IMR-90 (cell line): ENCODE measurements at regions not wholly inside any gene's neighbourhood (a gene's known extent, or its start where the extent isn't known, plus 50 kb on each side); places are given as distances from the start of the nearest gene placed in this dataset.

Experiments
- ATAC-seq: fragments of 200-7000 bp; cut with Tn5 transposase; 2 replicates; pipeline ENCODE4 v1.9.1; 2020; ENCODE audit warnings: low read depth, mild to moderate bottlenecking, moderate library complexity
- BruUV-seq: library from RNA; stranded (reverse); fragments of 400-500 nt; replicated peaks from 2 replicates; lab custom pipeline; 2021; lab: Mats Ljungman, UMichigan
- CTCF ChIA-PET: fragments of 300-600 bp; formaldehyde crosslinking; extraction: SDS; loops from one replicate; lab custom pipeline; 2021; ENCODE audit warnings: antibody characterized with exemption; lab: Yijun Ruan, JAX
- POLR2A ChIA-PET: fragments of 300-600 bp; sonication (Branson Sonifier 250); formaldehyde crosslinking; loops from one replicate; lab custom pipeline; 2022; ENCODE audit warnings: antibody characterized with exemption; ENCODE audit not compliant: unreplicated experiment; lab: Charles Lee
- DNase-seq: peaks from one replicate; pipeline ENCODE4 v3.0.0; 2013
- H2AFZ ChIP-seq: replicated peaks from 2 replicates; pipeline ENCODE3; 2013; ENCODE audit warnings: low read length, mild to moderate bottlenecking; ENCODE audit not compliant: poor library complexity
- H2AK5ac ChIP-seq: 2 replicates; pipeline ENCODE4 v1.6.1; 2013; ENCODE audit warnings: low read depth, low read length, inconsistent platforms
- H2AK9ac ChIP-seq: replicated peaks from 2 replicates; pipeline ENCODE3; 2013; ENCODE audit warnings: mild to moderate bottlenecking, low read depth, low read length, moderate library complexity; ENCODE audit not compliant: poor library complexity
- H2BK120ac ChIP-seq: 2 replicates; pipeline ENCODE4 v1.6.1; 2013; ENCODE audit warnings: low read depth, low read length, inconsistent platforms
- H2BK15ac ChIP-seq: 3 replicates; pipeline ENCODE4 v1.6.1; 2013; ENCODE audit warnings: low read depth, low read length, inconsistent platforms
- H2BK20ac ChIP-seq: 2 replicates; pipeline ENCODE4 v1.6.1; 2013; ENCODE audit warnings: low read depth, mild to moderate bottlenecking, inconsistent platforms, low read length, moderate library complexity
- H2BK5ac ChIP-seq: 2 replicates; pipeline ENCODE4 v1.6.1; 2013; ENCODE audit warnings: mild to moderate bottlenecking, low read depth, low read length, inconsistent platforms; ENCODE audit not compliant: poor library complexity, severe bottlenecking
- H3K14ac ChIP-seq: replicated peaks from 2 replicates; pipeline ENCODE4 v1.6.1; 2013; ENCODE audit warnings: low read depth, low read length, inconsistent platforms
- H3K18ac ChIP-seq: 2 replicates; pipeline ENCODE4 v1.6.1; 2013; ENCODE audit warnings: low read depth, low read length, control low read depth
- H3K23ac ChIP-seq: 2 replicates; pipeline ENCODE4 v1.6.1; 2013; ENCODE audit warnings: low read depth, low read length, inconsistent platforms
- H3K27ac ChIP-seq: 2 replicates; pipeline ENCODE4 v1.5.1; 2013; ENCODE audit warnings: mild to moderate bottlenecking, control low read depth, low read length; ENCODE audit not compliant: insufficient read depth
- H3K27me3 ChIP-seq: 2 replicates; pipeline ENCODE4 v1.6.1; 2013; ENCODE audit warnings: low read length; ENCODE audit not compliant: control insufficient read depth, insufficient read depth
- H3K36me3 ChIP-seq: 2 replicates; pipeline ENCODE4 v1.6.1; 2013; ENCODE audit warnings: low read length, mixed read lengths; ENCODE audit not compliant: control insufficient read depth, insufficient read depth
- H3K4ac ChIP-seq: 2 replicates; pipeline ENCODE4 v1.6.1; 2013; ENCODE audit warnings: low read depth, low read length, inconsistent platforms
- H3K4me1 ChIP-seq: 2 replicates; pipeline ENCODE4 v1.6.1; 2013; ENCODE audit warnings: low read length, mixed read lengths; ENCODE audit not compliant: control insufficient read depth, insufficient read depth
- H3K4me2 ChIP-seq: 2 replicates; pipeline ENCODE4 v1.6.1; 2013; ENCODE audit warnings: low read depth, mild to moderate bottlenecking, control low read depth, low read length, moderate library complexity
- H3K4me3 ChIP-seq: 2 replicates; pipeline ENCODE4 v1.5.1; 2013; ENCODE audit warnings: low read depth, mild to moderate bottlenecking, control low read depth, low read length, moderate library complexity; ENCODE audit not compliant: insufficient read depth
- H3K56ac ChIP-seq: 2 replicates; pipeline ENCODE4 v1.6.1; 2013; ENCODE audit warnings: low read length, inconsistent platforms; ENCODE audit not compliant: insufficient read depth; ENCODE audit errors: extremely low read depth
- H3K79me1 ChIP-seq, 2 experiments: 2 replicates each; pipeline ENCODE4 v1.6.1; 2013; ENCODE audit warnings: low read length in 2 of 2, inconsistent platforms in 1 of 2, low read depth in 1 of 2
- H3K9ac ChIP-seq: 2 replicates; pipeline ENCODE4 v1.6.1; 2013; ENCODE audit warnings: low read depth, low read length, control low read depth
- H3K9me1 ChIP-seq: 2 replicates; pipeline ENCODE4 v1.6.1; 2013; ENCODE audit warnings: low read length, inconsistent platforms; ENCODE audit not compliant: insufficient read depth
- H3K9me3 ChIP-seq: 2 replicates; pipeline ENCODE4 v1.6.1; 2013; ENCODE audit warnings: low read length; ENCODE audit not compliant: control insufficient read depth, insufficient read depth
- H4K20me1 ChIP-seq: 2 replicates; pipeline ENCODE4 v1.6.1; 2013; ENCODE audit warnings: low read length, inconsistent platforms; ENCODE audit not compliant: insufficient read depth
- H4K5ac ChIP-seq: 2 replicates; pipeline ENCODE4 v1.6.1; 2013; ENCODE audit warnings: mild to moderate bottlenecking, low read depth, low read length, control low read depth
- H4K8ac ChIP-seq, 2 experiments: 2 replicates each; pipeline ENCODE4 v1.6.1; 2013; ENCODE audit warnings: low read depth in 2 of 2, low read length in 2 of 2, control low read depth in 1 of 2, inconsistent platforms in 1 of 2
- H4K91ac ChIP-seq: 2 replicates; pipeline ENCODE4 v1.6.1; 2013; ENCODE audit warnings: low read depth, low read length, inconsistent platforms; ENCODE audit not compliant: insufficient read depth
- CHD1 ChIP-seq: IDR thresholded peaks from 2 replicates; pipeline ENCODE4 v1.6.1; 2012; ENCODE audit warnings: low read depth, low read length, improper control_type of control experiment
- FOS ChIP-seq: fragments of 150-350 bp; IDR thresholded peaks from 2 replicates; pipeline ENCODE4 v1.6.1; 2016; ENCODE audit warnings: low read depth, low read length
- WGBS, 2 experiments: methylation state at CpG; one replicate each; pipeline versions ENCODE4 v1.1.5 to v1.1.7; 2013; ENCODE audit warnings: missing lambda C conversion rate in 2 of 2; ENCODE audit not compliant: insufficient read length in 1 of 2; ENCODE audit errors: extremely low coverage in 2 of 2; 5-methylcytosine and 5-hydroxymethylcytosine counted together
- dilution Hi-C: fragments of 300-500 bp; cut with HindIII; formaldehyde crosslinking; loops from one replicate; pipeline ENCODE4 v1.14.3; 2018; ENCODE audit warnings: low sequenced_read_pairs; ENCODE audit not compliant: unreplicated experiment
- in situ Hi-C: fragments of 300-500 bp; cut with MboI; formaldehyde crosslinking; loops from 3 replicates; pipeline ENCODE4 v1.14.3; 2019; ENCODE audit warnings: low sequenced_read_pairs, inconsistent platforms, mixed read lengths
- intact Hi-C: fragments of 100-400 bp; cut with micrococcal nuclease; formaldehyde crosslinking; loops from 2 replicates; pipeline ENCODE4 v1.10.0; 2022

DNA sequence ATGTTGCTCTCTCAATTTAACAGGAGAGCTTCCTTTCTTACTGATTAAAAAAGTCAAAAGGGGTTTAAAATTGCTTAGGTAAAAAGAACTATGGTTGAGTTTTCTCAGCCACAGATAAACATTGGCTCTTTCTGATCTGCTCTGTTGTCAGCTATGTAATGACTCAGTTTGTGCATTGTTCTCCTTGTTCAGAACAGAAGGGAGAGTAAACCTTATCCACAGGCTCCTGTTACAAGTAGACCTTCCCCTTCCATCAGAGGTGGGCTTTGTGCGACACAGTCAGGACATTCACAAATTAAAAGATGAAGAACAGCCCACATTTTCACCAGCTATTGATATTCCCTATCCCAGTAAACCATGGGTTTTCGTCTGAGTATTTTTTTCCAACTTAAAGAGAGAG, 236.3 kb upstream of the SEMA6A start:
- Histone ChIP-seq H2BK20ac (no peak overlapping the region), H3K27me3 (no peaks in the 10 kb centered on the region), H3K27ac (no peak overlapping the region), H3K4me1 (no peaks in the 10 kb centered on the region), H3K4me2 (no peak overlapping the region), H4K91ac (no peak overlapping the region), H4K20me1 (no peaks in the 10 kb centered on the region), H2AK9ac (no peak overlapping the region), H2BK5ac (no peak overlapping the region), H3K9me1 (no peaks in the 10 kb centered on the region), H2BK120ac (no peak overlapping the region), H3K79me1 (no peaks in the 10 kb centered on the region), H3K23ac (no peak overlapping the region), H3K9ac (no peak overlapping the region), H4K8ac (no peak overlapping the region), H3K14ac (no peak overlapping the region), H2AFZ (no peak overlapping the region), H2BK15ac (no peak overlapping the region), H4K5ac (no peak overlapping the region), H2AK5ac (no peak overlapping the region), H3K18ac (no peak overlapping the region), H3K36me3 (no peaks in the 10 kb centered on the region), H3K9me3 (peaks cover 3% of the 10 kb centered on the region; the same call in 1 of the 2 replicates), H3K56ac (no peak overlapping the region), H3K4me3 (no peak overlapping the region), H3K4ac (no peak overlapping the region)
- no CpG with 5 or more reads among the region's 2 CpGs for WGBS, 2 experiments
- dilution Hi-C loops (no loop called here), in situ Hi-C loops (no loop called here), intact Hi-C loops (no loop called here)
- no peak for DNase-seq
- POLR2A ChIA-PET = no interaction called here
- TF ChIP-seq FOS (no peak), CHD1 (no peak)
- ATAC-seq = no peak
- BruUV-seq = no TSS peak
- CTCF ChIA-PET = no interaction called here
